ENCODE measurements at regions not wholly inside any gene's neighbourhood (a gene's known extent, or its start where the extent isn't known, plus 50 kb on each side); places are given as distances from the start of the nearest gene placed in this dataset.
"Not testable (repeated sequence)": the region's sequence is repeated elsewhere in the genome, so short reads cannot be mapped to it uniquely, and the experiment has no call there.

DNA sequence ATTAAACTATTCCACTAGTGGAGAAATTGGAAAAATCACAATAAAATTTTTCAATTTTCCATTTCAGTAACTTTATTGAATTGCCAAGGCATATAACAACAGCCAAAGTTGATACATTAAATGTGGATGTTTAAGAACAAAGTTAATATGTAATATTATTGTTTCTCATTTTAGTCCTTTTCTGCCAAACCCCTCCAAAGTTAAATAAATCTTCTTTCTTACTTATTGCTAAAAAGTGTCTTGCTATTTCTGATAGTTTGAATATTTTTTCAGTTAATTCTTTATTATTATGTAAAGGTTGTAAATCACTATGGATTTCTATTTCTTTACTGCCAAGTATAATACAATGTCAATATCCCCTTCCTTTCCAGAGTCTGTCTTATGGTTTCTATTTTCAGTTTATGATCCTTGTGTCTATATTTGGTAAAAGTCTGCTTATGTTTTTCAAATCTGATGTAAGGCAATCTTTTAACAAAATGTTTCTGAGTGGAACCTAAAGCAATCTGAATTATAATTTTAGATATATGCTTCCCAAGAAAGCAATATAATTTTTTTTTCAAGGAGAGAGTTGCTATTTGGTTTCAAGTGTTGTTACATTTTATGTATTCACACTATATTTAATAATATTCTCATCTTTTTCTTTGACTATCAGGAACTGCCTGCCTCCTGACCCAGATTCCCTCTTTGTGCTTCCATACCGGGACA lies 80.3 kb upstream of the RHOBTB1 start:
- H3K9ac ChIP-seq (ENCODE audit: low read depth, low read length): no peak overlapping the region

DNA sequence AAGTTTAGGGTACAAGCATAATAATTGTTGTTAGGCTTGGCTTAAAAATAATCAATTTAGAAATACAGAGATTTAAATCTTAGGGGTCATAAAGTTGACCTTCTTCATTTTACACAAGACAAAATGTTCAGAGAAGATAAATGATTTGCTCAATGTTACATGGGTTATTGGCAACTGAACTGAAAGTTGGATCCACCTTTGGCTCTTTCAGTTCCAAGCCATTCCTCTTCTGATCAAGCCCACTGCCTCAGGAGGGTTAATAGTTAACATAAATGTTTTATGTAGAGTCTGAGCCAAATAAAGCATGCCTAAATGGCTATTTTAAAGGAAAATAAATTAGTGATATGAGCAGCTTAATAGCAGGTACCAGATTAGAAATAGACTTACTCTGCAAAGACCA lies 79.1 kb upstream of the RHOBTB1 start:
- Histone ChIP-seq H3K4me1 (ENCODE audit: insufficient read depth, low read length) (no peaks in the 10 kb centered on the region), H3K9me3 (ENCODE audit: control insufficient read depth, insufficient read depth, low read length) (no peaks in the 10 kb centered on the region), H3K36me3 (ENCODE audit: insufficient read depth, low read length) (no peaks in the 10 kb centered on the region), H3K9ac (ENCODE audit: low read depth, low read length) (no peak overlapping the region)

More for the DNA sequence above, 80.3 kb upstream of the RHOBTB1 start:
- no peaks in the 10 kb centered on the region for H3K36me3 ChIP-seq (ENCODE audit: insufficient read depth, low read length)
- H3K4me1 ChIP-seq (ENCODE audit: insufficient read depth, low read length): no peaks in the 10 kb centered on the region
- no peaks in the 10 kb centered on the region for H3K9me3 ChIP-seq (ENCODE audit: control insufficient read depth, insufficient read depth, low read length)

DNA sequence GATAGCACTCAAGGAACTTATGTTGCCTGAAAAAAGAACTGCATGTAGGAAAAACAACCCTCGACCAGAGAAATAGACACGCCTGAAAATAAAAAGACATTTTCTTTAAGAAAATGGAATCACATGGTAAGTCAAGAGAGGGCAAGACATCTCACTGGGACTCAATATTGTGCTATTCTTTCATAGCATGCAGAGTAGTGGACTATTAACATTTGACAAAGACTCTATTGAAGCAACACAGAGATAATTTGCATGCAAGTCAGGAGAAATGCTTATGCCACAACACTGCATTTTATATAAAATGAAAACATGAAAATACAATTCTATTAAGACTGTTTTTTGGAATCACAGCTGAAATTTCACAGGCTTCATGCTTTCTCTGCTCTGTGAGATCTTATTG lies 77.9 kb upstream of the RHOBTB1 start:
- Histone ChIP-seq H3K4me1 (ENCODE audit: insufficient read depth, low read length) (no peaks in the 10 kb centered on the region), H3K9ac (ENCODE audit: low read depth, low read length) (no peak overlapping the region), H3K9me3 (ENCODE audit: control insufficient read depth, insufficient read depth, low read length) (no peaks in the 10 kb centered on the region), H3K36me3 (ENCODE audit: insufficient read depth, low read length) (no peaks in the 10 kb centered on the region)

DNA sequence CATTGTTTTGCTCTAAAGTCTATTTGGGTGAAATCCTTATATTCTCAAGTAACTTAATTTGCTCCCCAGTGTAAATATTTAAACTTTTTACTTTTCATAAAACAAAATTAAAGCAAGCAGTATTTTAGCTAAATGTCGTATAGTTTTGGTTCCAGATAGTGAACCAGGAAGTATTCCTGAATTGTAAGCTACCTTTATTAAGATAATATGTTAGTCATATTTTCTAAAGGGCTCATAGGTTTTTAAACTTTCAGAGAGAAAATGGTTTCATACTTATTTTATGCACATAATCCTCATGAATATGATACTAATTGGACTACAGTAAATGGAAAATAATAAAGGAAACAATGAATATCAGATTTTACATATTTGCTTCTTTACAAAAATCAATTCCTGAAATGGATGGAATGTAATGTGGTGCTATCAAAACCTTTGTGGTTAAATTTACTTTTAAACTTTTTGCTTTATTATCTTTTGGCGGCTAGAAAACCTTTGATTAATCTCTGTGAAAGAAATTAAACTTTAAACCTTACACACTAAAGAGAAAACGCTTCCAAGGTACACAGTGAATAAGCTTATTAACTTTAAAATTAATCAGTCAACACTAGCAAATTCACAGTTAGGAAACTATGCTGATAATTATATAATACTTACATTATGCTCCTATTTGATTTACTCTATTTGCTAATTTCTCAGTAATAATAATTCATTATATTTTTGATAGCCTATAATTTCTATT lies 76.6 kb upstream of the RHOBTB1 start:
- no peaks in the 10 kb centered on the region for H3K9me3 ChIP-seq (ENCODE audit: control insufficient read depth, insufficient read depth, low read length)
- no peaks in the 10 kb centered on the region for H3K36me3 ChIP-seq (ENCODE audit: insufficient read depth, low read length)
- no peak overlapping the region for H3K9ac ChIP-seq (ENCODE audit: low read depth, low read length)
- H3K4me1 ChIP-seq (ENCODE audit: insufficient read depth, low read length): no peaks in the 10 kb centered on the region

DNA sequence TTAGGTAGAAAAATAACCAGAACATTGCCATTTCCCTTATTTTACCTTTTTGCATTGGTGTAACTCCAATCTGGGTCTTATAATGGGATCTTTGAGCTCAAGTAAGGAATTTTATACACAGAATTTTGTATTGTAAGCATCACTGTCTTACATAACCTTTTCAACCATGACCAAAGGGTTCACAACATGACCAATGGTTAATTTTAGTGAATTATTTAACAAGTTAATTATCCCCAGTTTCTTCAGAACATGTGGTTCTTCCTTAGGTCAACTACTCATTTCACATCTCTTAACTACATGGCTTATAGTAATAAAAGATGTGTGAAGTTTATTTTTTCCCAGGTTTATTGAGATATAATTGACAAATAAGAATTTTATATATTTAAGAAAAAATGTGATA lies 74.2 kb upstream of the RHOBTB1 start:
- Histone ChIP-seq H3K9ac (ENCODE audit: low read depth, low read length) (no peak overlapping the region), H3K4me1 (ENCODE audit: insufficient read depth, low read length) (no peaks in the 10 kb centered on the region), H3K36me3 (ENCODE audit: insufficient read depth, low read length) (no peaks in the 10 kb centered on the region), H3K9me3 (ENCODE audit: control insufficient read depth, insufficient read depth, low read length) (no peaks in the 10 kb centered on the region)

DNA sequence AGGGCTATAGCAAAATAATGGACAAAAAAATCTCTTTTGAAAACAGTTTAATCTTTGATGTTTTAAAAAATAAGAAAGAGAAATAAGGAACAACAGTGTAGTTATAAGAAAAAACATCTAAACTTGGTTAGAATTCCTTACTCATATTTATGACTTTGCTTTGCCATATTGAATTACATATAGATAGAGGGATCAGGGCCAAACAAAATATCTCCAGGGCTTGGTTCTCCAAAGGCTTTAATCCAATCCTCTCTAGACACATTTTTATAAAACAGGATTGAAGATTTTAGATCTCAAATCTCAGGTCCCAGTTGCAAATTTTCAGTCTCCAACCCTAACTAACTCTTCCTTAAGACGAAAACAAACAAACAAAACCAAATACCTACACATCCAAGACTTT lies 72.6 kb upstream of the RHOBTB1 start:
- Histone ChIP-seq H3K9me3 (ENCODE audit: control insufficient read depth, insufficient read depth, low read length) (no peaks in the 10 kb centered on the region), H3K9ac (ENCODE audit: low read depth, low read length) (no peak overlapping the region), H3K36me3 (ENCODE audit: insufficient read depth, low read length) (no peaks in the 10 kb centered on the region), H3K4me1 (ENCODE audit: insufficient read depth, low read length) (no peaks in the 10 kb centered on the region)

DNA sequence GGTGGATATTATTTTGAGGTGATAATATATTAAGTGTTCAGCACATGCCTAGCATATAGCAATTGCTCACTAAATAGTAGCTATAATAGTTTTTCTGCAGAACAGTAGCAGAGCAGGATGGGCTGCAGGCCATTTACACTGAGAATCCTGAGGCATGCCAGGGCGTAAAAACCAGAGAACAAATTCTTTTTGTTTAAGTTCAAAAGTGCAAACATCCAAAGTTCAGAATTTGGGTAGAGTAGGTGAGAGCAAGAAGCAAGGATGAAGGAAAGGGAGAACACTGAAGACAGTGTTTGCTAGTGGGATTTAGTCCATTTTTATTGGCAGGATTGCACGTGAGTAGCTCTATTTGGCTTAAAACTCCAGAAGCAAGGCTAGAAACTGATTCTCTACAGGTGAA lies 72.0 kb upstream of the RHOBTB1 start:
- Histone ChIP-seq H3K4me1 (ENCODE audit: insufficient read depth, low read length) (no peaks in the 10 kb centered on the region), H3K9me3 (ENCODE audit: control insufficient read depth, insufficient read depth, low read length) (no peaks in the 10 kb centered on the region), H3K9ac (ENCODE audit: low read depth, low read length) (no peak overlapping the region), H3K36me3 (ENCODE audit: insufficient read depth, low read length) (no peaks in the 10 kb centered on the region)

DNA sequence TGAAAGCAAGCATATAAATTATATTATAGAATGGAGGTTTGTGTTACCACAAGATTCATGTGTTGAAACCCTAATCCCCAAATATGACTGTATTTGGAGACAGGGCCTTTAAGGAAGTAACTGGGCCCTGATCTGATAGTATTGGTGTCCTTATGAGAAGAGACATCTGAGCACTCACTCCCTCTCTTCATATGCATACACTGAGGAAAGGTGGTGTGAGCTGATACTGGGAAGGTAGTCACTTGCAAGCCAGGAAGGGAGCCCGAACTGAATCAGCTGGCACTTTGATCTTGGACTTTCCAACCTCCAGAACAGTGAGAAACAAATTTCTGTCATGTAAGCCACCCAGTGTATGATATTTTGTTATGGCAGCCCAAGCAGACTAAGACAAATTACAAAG lies 66.9 kb upstream of the RHOBTB1 start:
- H3K4me1 ChIP-seq (ENCODE audit: insufficient read depth, low read length): no peaks in the 10 kb centered on the region
- no peaks in the 10 kb centered on the region for H3K9me3 ChIP-seq (ENCODE audit: control insufficient read depth, insufficient read depth, low read length)
- H3K36me3 ChIP-seq (ENCODE audit: insufficient read depth, low read length): no peaks in the 10 kb centered on the region

DNA sequence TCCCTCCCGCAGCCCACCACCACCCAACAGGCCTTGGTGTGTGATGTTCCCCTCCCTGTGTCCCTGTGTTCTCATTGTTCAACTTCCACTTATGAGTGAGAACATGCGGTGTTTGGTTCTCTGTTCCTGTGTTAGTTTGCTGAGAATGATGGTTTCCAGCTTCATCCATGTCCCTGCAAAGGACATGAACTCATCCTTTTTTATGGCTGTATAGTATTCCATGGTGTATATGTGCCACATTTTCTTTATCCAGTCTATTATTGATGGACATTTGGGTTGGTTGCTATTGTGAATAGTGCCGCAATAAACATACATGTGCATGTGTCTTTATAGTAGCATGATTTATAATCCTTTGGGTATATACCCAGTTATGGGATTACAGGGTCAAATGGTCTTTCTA lies 59.1 kb upstream of the RHOBTB1 start:
- not testable (repeated sequence) for H3K9ac ChIP-seq (ENCODE audit: low read depth, low read length); H3K9me3 ChIP-seq (ENCODE audit: control insufficient read depth, insufficient read depth, low read length); H3K36me3 ChIP-seq (ENCODE audit: insufficient read depth, low read length); H3K4me1 ChIP-seq (ENCODE audit: insufficient read depth, low read length)

More for the DNA sequence above, 66.9 kb upstream of the RHOBTB1 start:
- H3K9ac ChIP-seq (ENCODE audit: low read depth, low read length): no peak overlapping the region

DNA sequence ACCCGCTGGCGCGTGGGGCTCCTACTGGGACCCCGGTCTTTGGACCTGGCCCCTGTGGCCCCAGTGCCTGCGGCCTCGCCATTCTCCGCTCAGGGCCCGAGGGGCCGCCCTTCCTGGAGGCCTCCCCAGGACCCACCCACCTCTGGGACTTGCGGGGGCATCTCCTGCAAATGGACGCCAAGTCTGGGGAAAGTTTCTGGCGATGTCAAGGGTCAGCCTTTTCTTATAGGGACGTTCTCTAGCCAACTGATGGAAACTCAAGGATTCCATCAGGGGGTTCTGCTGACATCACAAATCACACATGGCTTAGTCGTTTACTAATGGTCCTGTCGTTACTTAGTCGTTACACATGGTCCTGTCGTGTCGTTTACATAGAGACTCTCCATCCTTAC lies 57.7 kb upstream of the RHOBTB1 start:
- Histone ChIP-seq H3K9ac (ENCODE audit: low read depth, low read length) (peak overlapping the region; percentile 79), H3K4me1 (ENCODE audit: insufficient read depth, low read length) (no peaks in the 10 kb centered on the region), H3K36me3 (ENCODE audit: insufficient read depth, low read length) (no peaks in the 10 kb centered on the region), H3K9me3 (ENCODE audit: control insufficient read depth, insufficient read depth, low read length) (no peaks in the 10 kb centered on the region)

DNA sequence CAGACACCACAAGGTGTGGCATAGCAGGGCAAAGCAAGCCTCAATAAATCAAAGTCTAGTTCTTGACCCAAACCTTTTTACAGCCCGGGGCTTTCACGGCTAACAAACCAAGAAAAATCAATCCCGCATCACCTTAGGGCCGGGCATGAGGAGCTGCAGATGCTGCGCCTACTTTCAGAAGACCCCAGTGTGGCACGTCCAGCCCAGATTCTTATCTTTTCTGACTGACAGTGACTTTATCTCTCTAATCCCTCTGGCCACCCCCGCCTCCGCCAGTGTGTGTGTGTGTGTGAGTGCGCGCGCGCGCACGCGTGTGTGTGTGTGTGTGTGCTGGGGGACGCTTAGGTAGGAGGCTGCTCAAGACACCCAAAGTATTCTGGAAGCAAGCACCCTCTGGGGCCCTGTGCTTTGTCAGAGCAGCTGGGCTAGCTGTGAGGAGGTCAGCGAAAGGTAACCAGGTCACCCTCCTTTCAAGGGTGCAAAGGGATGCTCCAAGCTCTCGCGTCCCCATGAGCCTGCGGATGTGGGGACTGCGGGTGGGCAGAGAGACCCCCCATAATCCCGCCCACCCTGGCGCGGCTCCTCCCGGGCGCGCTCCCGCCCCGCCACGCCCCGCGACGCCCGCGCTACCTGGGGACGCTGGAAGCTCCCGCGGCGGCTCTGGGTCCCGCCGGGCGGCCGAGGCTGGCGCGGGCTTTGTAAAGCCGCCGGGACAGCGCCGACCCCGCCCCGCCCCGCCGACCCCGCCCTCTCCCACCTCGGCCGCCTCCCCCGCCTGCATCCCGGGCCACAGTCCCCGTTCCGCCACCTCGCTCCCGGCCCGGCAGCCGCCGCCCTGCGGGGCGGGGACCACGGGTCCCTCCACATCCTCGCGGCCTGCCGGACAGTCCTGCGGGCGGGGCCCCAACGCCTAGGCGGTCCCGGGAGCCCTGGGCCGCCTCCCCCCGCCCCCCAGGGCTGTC lies 57.1 kb upstream of the RHOBTB1 start:
- H3K4me1 ChIP-seq (ENCODE audit: insufficient read depth, low read length): no peaks in the 10 kb centered on the region
- no peaks in the 10 kb centered on the region for H3K9me3 ChIP-seq (ENCODE audit: control insufficient read depth, insufficient read depth, low read length)
- H3K36me3 ChIP-seq (ENCODE audit: insufficient read depth, low read length): no peaks in the 10 kb centered on the region
- H3K9ac ChIP-seq (ENCODE audit: low read depth, low read length): peak overlapping the region; percentile 79

DNA sequence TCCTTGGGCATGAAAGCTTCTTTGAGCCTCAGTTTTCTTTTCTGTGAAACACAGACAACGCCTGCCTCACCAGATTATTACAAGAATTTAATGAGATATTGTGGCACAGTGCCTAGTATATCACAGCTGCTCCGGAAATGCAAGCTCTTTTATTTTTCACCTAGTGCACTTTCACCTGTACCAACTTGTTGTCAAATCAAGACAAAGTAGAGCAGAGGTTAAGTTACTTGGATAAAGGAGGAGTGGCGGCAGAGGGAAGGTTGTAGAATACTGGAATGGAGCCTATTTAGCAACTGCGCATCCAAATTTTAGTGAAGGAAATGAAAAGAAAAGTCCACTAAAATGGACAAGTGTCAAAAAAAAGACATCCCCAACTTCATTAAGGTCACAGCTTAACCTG lies 54.9 kb upstream of the RHOBTB1 start:
- Histone ChIP-seq H3K4me1 (ENCODE audit: insufficient read depth, low read length) (no peaks in the 10 kb centered on the region), H3K9ac (ENCODE audit: low read depth, low read length) (no peak overlapping the region), H3K36me3 (ENCODE audit: insufficient read depth, low read length) (no peaks in the 10 kb centered on the region), H3K9me3 (ENCODE audit: control insufficient read depth, insufficient read depth, low read length) (no peaks in the 10 kb centered on the region)

DNA sequence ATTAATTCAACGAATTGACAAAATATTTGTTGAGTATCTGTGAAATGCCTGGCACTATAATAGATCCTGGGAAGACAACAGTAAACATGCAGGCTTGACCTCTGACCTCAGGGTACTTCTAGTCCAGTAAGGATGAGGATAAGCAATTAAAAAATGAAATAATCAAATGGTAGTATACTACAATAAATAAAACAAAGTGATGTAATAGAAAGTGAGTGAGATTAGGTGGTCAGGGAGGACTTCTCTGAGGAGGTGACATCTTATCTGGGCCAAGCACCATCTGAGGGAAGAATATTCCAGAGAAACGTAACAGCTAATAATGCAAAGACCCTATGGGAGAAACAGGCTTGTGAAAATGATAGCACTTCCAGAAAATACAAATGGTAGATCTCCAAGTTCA lies 50.1 kb upstream of the RHOBTB1 start:
- Histone ChIP-seq H3K9me3 (ENCODE audit: control insufficient read depth, insufficient read depth, low read length) (no peaks in the 10 kb centered on the region), H3K9ac (ENCODE audit: low read depth, low read length) (no peak overlapping the region), H3K36me3 (ENCODE audit: insufficient read depth, low read length) (no peaks in the 10 kb centered on the region), H3K4me1 (ENCODE audit: insufficient read depth, low read length) (no peaks in the 10 kb centered on the region)
